ENCODE measurements at regions not wholly inside any gene's neighbourhood (a gene's known extent, or its start where the extent isn't known, plus 50 kb on each side); places are given as distances from the start of the nearest gene placed in this dataset.
"Not testable (repeated sequence)": the region's sequence is repeated elsewhere in the genome, so short reads cannot be mapped to it uniquely, and the experiment has no call there.

GRCh38 chr16:22572331-22573224 is 61.9 kb downstream of the NPIPB5 start:
- H3K9me3 ChIP-seq (ENCODE audit: control insufficient read depth in 2 of 2, insufficient read depth in 1 of 2, low read depth in 1 of 2, low read length in 1 of 2); H3K27ac ChIP-seq (ENCODE audit: low read depth in 1 of 3, low read length in 2 of 3); DNase-seq; H3K4me3 ChIP-seq (ENCODE audit: low read depth in 1 of 3, low read length in 3 of 3); H3K36me3 ChIP-seq (ENCODE audit: control insufficient read depth in 3 of 3, insufficient read depth in 2 of 3, low read depth in 1 of 3, low read length in 3 of 3); H3K4me1 ChIP-seq (ENCODE audit: control insufficient read depth in 3 of 3, insufficient read depth in 2 of 3, low read depth in 1 of 3, low read length in 2 of 3); FAIRE-seq; H3K27me3 ChIP-seq (ENCODE audit: control insufficient read depth in 3 of 3, insufficient read depth in 3 of 3, low read length in 3 of 3): not testable (repeated sequence)
- WGBS, 3 donors, result 52 to 71% (median 63%) methylated on average over 4 of the region's 11 CpGs

GRCh38 chr16:22573225-22573530 is 62.5 kb downstream of the NPIPB5 start:
- not testable (repeated sequence) for FAIRE-seq; H3K4me3 ChIP-seq (ENCODE audit: low read depth in 1 of 3, low read length in 3 of 3); H3K36me3 ChIP-seq (ENCODE audit: control insufficient read depth in 3 of 3, insufficient read depth in 2 of 3, low read depth in 1 of 3, low read length in 3 of 3); DNase-seq; H3K4me1 ChIP-seq (ENCODE audit: control insufficient read depth in 3 of 3, insufficient read depth in 2 of 3, low read depth in 1 of 3, low read length in 2 of 3); H3K27me3 ChIP-seq (ENCODE audit: control insufficient read depth in 3 of 3, insufficient read depth in 3 of 3, low read length in 3 of 3); H3K27ac ChIP-seq (ENCODE audit: low read depth in 1 of 3, low read length in 2 of 3); H3K9me3 ChIP-seq (ENCODE audit: control insufficient read depth in 2 of 2, insufficient read depth in 1 of 2, low read depth in 1 of 2, low read length in 1 of 2)
- no CpG with 5 or more reads among the region's 26 CpGs for WGBS, 3 donors

- not testable (repeated sequence) for FAIRE-seq; H3K4me3 ChIP-seq (ENCODE audit: low read depth in 1 of 3, low read length in 3 of 3); H3K27me3 ChIP-seq (ENCODE audit: control insufficient read depth in 3 of 3, insufficient read depth in 3 of 3, low read length in 3 of 3); H3K36me3 ChIP-seq (ENCODE audit: control insufficient read depth in 3 of 3, insufficient read depth in 2 of 3, low read depth in 1 of 3, low read length in 3 of 3); H3K27ac ChIP-seq (ENCODE audit: low read depth in 1 of 3, low read length in 2 of 3); H3K4me1 ChIP-seq (ENCODE audit: control insufficient read depth in 3 of 3, insufficient read depth in 2 of 3, low read depth in 1 of 3, low read length in 2 of 3); DNase-seq; H3K9me3 ChIP-seq (ENCODE audit: control insufficient read depth in 2 of 2, insufficient read depth in 1 of 2, low read depth in 1 of 2, low read length in 1 of 2)
- WGBS, 3 donors, result 62 to 76% (median 64%) methylated on average over 5 to 6 of the region's 6 CpGs
These were observed 65.8 kb downstream of the NPIPB5 start for GRCh38 chr16:22576506-22576905.

- WGBS, 3 donors, result 86 to 93% (median 90%) methylated on average over 6 of the region's 6 CpGs
- H3K27me3 ChIP-seq (ENCODE audit: control insufficient read depth in 3 of 3, insufficient read depth in 3 of 3, low read length in 3 of 3); H3K4me3 ChIP-seq (ENCODE audit: low read depth in 1 of 3, low read length in 3 of 3); H3K4me1 ChIP-seq (ENCODE audit: control insufficient read depth in 3 of 3, insufficient read depth in 2 of 3, low read depth in 1 of 3, low read length in 2 of 3); H3K27ac ChIP-seq (ENCODE audit: low read depth in 1 of 3, low read length in 2 of 3); H3K9me3 ChIP-seq (ENCODE audit: control insufficient read depth in 2 of 2, insufficient read depth in 1 of 2, low read depth in 1 of 2, low read length in 1 of 2); H3K36me3 ChIP-seq (ENCODE audit: control insufficient read depth in 3 of 3, insufficient read depth in 2 of 3, low read depth in 1 of 3, low read length in 3 of 3); DNase-seq; FAIRE-seq: not testable (repeated sequence)
These were observed 72.5 kb downstream of the NPIPB5 start for GRCh38 chr16:22583195-22583594.

GRCh38 chr16:22584459-22584858 is 73.8 kb downstream of the NPIPB5 start:
- FAIRE-seq; DNase-seq; H3K4me3 ChIP-seq (ENCODE audit: low read depth in 1 of 3, low read length in 3 of 3); H3K4me1 ChIP-seq (ENCODE audit: control insufficient read depth in 3 of 3, insufficient read depth in 2 of 3, low read depth in 1 of 3, low read length in 2 of 3); H3K27me3 ChIP-seq (ENCODE audit: control insufficient read depth in 3 of 3, insufficient read depth in 3 of 3, low read length in 3 of 3); H3K27ac ChIP-seq (ENCODE audit: low read depth in 1 of 3, low read length in 2 of 3); H3K9me3 ChIP-seq (ENCODE audit: control insufficient read depth in 2 of 2, insufficient read depth in 1 of 2, low read depth in 1 of 2, low read length in 1 of 2); H3K36me3 ChIP-seq (ENCODE audit: control insufficient read depth in 3 of 3, insufficient read depth in 2 of 3, low read depth in 1 of 3, low read length in 3 of 3): not testable (repeated sequence)
- WGBS, 3 donors, result 73 to 95% (median 87%) methylated on average over 1 of the region's 3 CpGs

GRCh38 chr16:22584941-22585340 is 74.2 kb downstream of the NPIPB5 start:
- H3K36me3 ChIP-seq (ENCODE audit: control insufficient read depth in 3 of 3, insufficient read depth in 2 of 3, low read depth in 1 of 3, low read length in 3 of 3); FAIRE-seq; H3K4me3 ChIP-seq (ENCODE audit: low read depth in 1 of 3, low read length in 3 of 3); H3K4me1 ChIP-seq (ENCODE audit: control insufficient read depth in 3 of 3, insufficient read depth in 2 of 3, low read depth in 1 of 3, low read length in 2 of 3); DNase-seq; H3K27me3 ChIP-seq (ENCODE audit: control insufficient read depth in 3 of 3, insufficient read depth in 3 of 3, low read length in 3 of 3); H3K27ac ChIP-seq (ENCODE audit: low read depth in 1 of 3, low read length in 2 of 3); H3K9me3 ChIP-seq (ENCODE audit: control insufficient read depth in 2 of 2, insufficient read depth in 1 of 2, low read depth in 1 of 2, low read length in 1 of 2): not testable (repeated sequence)
- no CpG with 5 or more reads among the region's 5 CpGs for WGBS, 3 donors

GRCh38 chr16:22585431-22585830 is 74.7 kb downstream of the NPIPB5 start:
- FAIRE-seq; H3K9me3 ChIP-seq (ENCODE audit: control insufficient read depth in 2 of 2, insufficient read depth in 1 of 2, low read depth in 1 of 2, low read length in 1 of 2); DNase-seq; H3K27ac ChIP-seq (ENCODE audit: low read depth in 1 of 3, low read length in 2 of 3); H3K27me3 ChIP-seq (ENCODE audit: control insufficient read depth in 3 of 3, insufficient read depth in 3 of 3, low read length in 3 of 3); H3K4me1 ChIP-seq (ENCODE audit: control insufficient read depth in 3 of 3, insufficient read depth in 2 of 3, low read depth in 1 of 3, low read length in 2 of 3); H3K36me3 ChIP-seq (ENCODE audit: control insufficient read depth in 3 of 3, insufficient read depth in 2 of 3, low read depth in 1 of 3, low read length in 3 of 3); H3K4me3 ChIP-seq (ENCODE audit: low read depth in 1 of 3, low read length in 3 of 3): not testable (repeated sequence)
- 92 to 100% (median 95%) methylated on average over 1 to 3 of the region's 3 CpGs for WGBS, 3 donors

GRCh38 chr16:22586732-22587131 is 76.0 kb downstream of the NPIPB5 start:
- WGBS, 3 donors, result 65 to 83% (median 75%) methylated on average over 1 of the region's 5 CpGs
- H3K36me3 ChIP-seq (ENCODE audit: control insufficient read depth in 3 of 3, insufficient read depth in 2 of 3, low read depth in 1 of 3, low read length in 3 of 3); H3K9me3 ChIP-seq (ENCODE audit: control insufficient read depth in 2 of 2, insufficient read depth in 1 of 2, low read depth in 1 of 2, low read length in 1 of 2); DNase-seq; H3K27ac ChIP-seq (ENCODE audit: low read depth in 1 of 3, low read length in 2 of 3); H3K4me3 ChIP-seq (ENCODE audit: low read depth in 1 of 3, low read length in 3 of 3); H3K4me1 ChIP-seq (ENCODE audit: control insufficient read depth in 3 of 3, insufficient read depth in 2 of 3, low read depth in 1 of 3, low read length in 2 of 3); FAIRE-seq; H3K27me3 ChIP-seq (ENCODE audit: control insufficient read depth in 3 of 3, insufficient read depth in 3 of 3, low read length in 3 of 3): not testable (repeated sequence)

- not testable (repeated sequence) for H3K4me1 ChIP-seq (ENCODE audit: control insufficient read depth in 3 of 3, insufficient read depth in 2 of 3, low read depth in 1 of 3, low read length in 2 of 3)
These were observed 79.1 kb downstream of the NPIPB5 start for GRCh38 chr16:22589757-22590156.

More at GRCh38 chr16:22589757-22590156, 79.1 kb downstream of the NPIPB5 start:
- FAIRE-seq; H3K27ac ChIP-seq (ENCODE audit: low read depth in 1 of 3, low read length in 2 of 3); DNase-seq; H3K27me3 ChIP-seq (ENCODE audit: control insufficient read depth in 3 of 3, insufficient read depth in 3 of 3, low read length in 3 of 3); H3K4me3 ChIP-seq (ENCODE audit: low read depth in 1 of 3, low read length in 3 of 3); H3K9me3 ChIP-seq (ENCODE audit: control insufficient read depth in 2 of 2, insufficient read depth in 1 of 2, low read depth in 1 of 2, low read length in 1 of 2); H3K36me3 ChIP-seq (ENCODE audit: control insufficient read depth in 3 of 3, insufficient read depth in 2 of 3, low read depth in 1 of 3, low read length in 3 of 3): not testable (repeated sequence)
- 82 to 84% (median 84%) methylated on average over 4 of the region's 4 CpGs for WGBS, 3 donors

All from small intestine (tissue), 7 donors.